DOHH2 (cell line): ENCODE measurements at regions not wholly inside any gene's neighbourhood (a gene's known extent, or its start where the extent isn't known, plus 50 kb on each side); places are given as distances from the start of the nearest gene placed in this dataset.

Source experiments
- EZH2phosphoT487 ChIP-seq: fragments of 200-600 bp; sonication (generic); IDR thresholded peaks from 2 replicates; pipeline ENCODE4 v1.6.1; 2017; ENCODE audit warnings: borderline replicate concordance, mild to moderate bottlenecking, antibody characterized with exemption, low read length, moderate library complexity, mixed read lengths
- TF ChIP-seq, protein P1 (sequence below): fragments of 200-600 bp; sonication (generic); IDR thresholded peaks from one replicate; pipeline ENCODE4 v1.5.1; 2014; ENCODE audit warnings: antibody characterized with exemption, mild to moderate bottlenecking, low read depth, low read length; ENCODE audit not compliant: poor library complexity, severe bottlenecking

- TF ChIP-seq, protein P1, sequence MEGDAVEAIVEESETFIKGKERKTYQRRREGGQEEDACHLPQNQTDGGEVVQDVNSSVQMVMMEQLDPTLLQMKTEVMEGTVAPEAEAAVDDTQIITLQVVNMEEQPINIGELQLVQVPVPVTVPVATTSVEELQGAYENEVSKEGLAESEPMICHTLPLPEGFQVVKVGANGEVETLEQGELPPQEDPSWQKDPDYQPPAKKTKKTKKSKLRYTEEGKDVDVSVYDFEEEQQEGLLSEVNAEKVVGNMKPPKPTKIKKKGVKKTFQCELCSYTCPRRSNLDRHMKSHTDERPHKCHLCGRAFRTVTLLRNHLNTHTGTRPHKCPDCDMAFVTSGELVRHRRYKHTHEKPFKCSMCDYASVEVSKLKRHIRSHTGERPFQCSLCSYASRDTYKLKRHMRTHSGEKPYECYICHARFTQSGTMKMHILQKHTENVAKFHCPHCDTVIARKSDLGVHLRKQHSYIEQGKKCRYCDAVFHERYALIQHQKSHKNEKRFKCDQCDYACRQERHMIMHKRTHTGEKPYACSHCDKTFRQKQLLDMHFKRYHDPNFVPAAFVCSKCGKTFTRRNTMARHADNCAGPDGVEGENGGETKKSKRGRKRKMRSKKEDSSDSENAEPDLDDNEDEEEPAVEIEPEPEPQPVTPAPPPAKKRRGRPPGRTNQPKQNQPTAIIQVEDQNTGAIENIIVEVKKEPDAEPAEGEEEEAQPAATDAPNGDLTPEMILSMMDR, result no peak
- TF ChIP-seq EZH2phosphoT487, result no peak
Observed at GRCh38 chr1:58899587-58900271, 115.9 kb upstream of the JUN start.
